Loucy (cell line): ENCODE measurements at regions not wholly inside any gene's neighbourhood (a gene's known extent, or its start where the extent isn't known, plus 50 kb on each side); places are given as distances from the start of the nearest gene placed in this dataset.

Experiments used
- H2AFZ ChIP-seq: fragments of 200-600 bp; sonication (generic); 2 replicates; pipeline ENCODE4 v1.6.0; 2016; ENCODE audit warnings: antibody characterized with exemption, mild to moderate bottlenecking, low read length, moderate library complexity
- H3F3A ChIP-seq: fragments of 200-600 bp; 2 replicates; pipeline ENCODE4 v1.6.0; 2016; ENCODE audit warnings: antibody characterized with exemption, low read depth, mild to moderate bottlenecking
- H3K27me3 ChIP-seq: fragments of 200-600 bp; sonication (generic); 2 replicates; pipeline ENCODE4 v1.6.1; 2014; ENCODE audit warnings: low read length, mild to moderate bottlenecking; ENCODE audit not compliant: insufficient read depth, poor library complexity, severe bottlenecking
- H3K36me3 ChIP-seq: fragments of 200-600 bp; sonication (generic); 2 replicates; pipeline ENCODE4 v1.6.1; 2016; ENCODE audit warnings: low read length; ENCODE audit not compliant: insufficient read depth
- H3K4me1 ChIP-seq: fragments of 200-600 bp; sonication (generic); 2 replicates; pipeline ENCODE4 v1.5.1; 2014; ENCODE audit warnings: low read length, mild to moderate bottlenecking; ENCODE audit not compliant: insufficient read depth, poor library complexity, severe bottlenecking
- H3K4me2 ChIP-seq: fragments of 200-600 bp; sonication (generic); 2 replicates; pipeline ENCODE4 v1.6.0; 2014; ENCODE audit warnings: antibody characterized with exemption, low read length, low read depth, mild to moderate bottlenecking; ENCODE audit not compliant: poor library complexity, severe bottlenecking
- H3K4me3 ChIP-seq: fragments of 200-600 bp; sonication (generic); 2 replicates; pipeline ENCODE4 v1.5.1; 2014; ENCODE audit warnings: low read length, mild to moderate bottlenecking, mixed read lengths; ENCODE audit not compliant: poor library complexity, severe bottlenecking
- H3K79me2 ChIP-seq: fragments of 200-600 bp; sonication (generic); 2 replicates; pipeline ENCODE4 v1.6.1; 2014; ENCODE audit warnings: low read length; ENCODE audit not compliant: insufficient read depth
- H3K9ac ChIP-seq: fragments of 200-600 bp; sonication (generic); 2 replicates; pipeline ENCODE4 v1.6.0; 2014; ENCODE audit warnings: mild to moderate bottlenecking, low read depth, low read length, moderate library complexity; ENCODE audit not compliant: poor library complexity, severe bottlenecking
- H3K9me2 ChIP-seq: fragments of 200-600 bp; sonication (generic); replicated peaks from 2 replicates; pipeline ENCODE4 v1.6.1; 2016; ENCODE audit warnings: low read depth, low read length, mixed read lengths
- H3K9me3 ChIP-seq: fragments of 200-600 bp; sonication (generic); 2 replicates; pipeline ENCODE4 v1.6.1; 2014; ENCODE audit warnings: mild to moderate bottlenecking, antibody characterized with exemption, low read length, low read depth; ENCODE audit not compliant: insufficient read depth
- H4K20me1 ChIP-seq: fragments of 200-600 bp; sonication (generic); 2 replicates; pipeline ENCODE4 v1.6.0; 2014; ENCODE audit warnings: antibody characterized with exemption, low read length, mild to moderate bottlenecking; ENCODE audit not compliant: insufficient read depth, poor library complexity, severe bottlenecking
- EZH2phosphoT487 ChIP-seq: fragments of 200-600 bp; IDR thresholded peaks from 2 replicates; pipeline ENCODE4 v1.6.1; 2018; ENCODE audit warnings: antibody characterized with exemption, mild to moderate bottlenecking, moderate library complexity, borderline replicate concordance
- TF ChIP-seq, protein P1 (sequence below): fragments of 200-600 bp; sonication (generic); conservative IDR thresholded peaks from 2 replicates; pipeline ENCODE4 v1.5.1; 2014; ENCODE audit warnings: mild to moderate bottlenecking, antibody characterized with exemption, low read length

GRCh38 chrX:39451046-39451445 is 646.7 kb downstream of the BCOR start:
- H3K27me3 ChIP-seq = no peaks in the 10 kb centered on the region
- H3K4me1 ChIP-seq = peaks cover 3% of the 10 kb centered on the region
- no peak overlapping the region for H3K4me2 ChIP-seq
- H3K9ac ChIP-seq = no peak overlapping the region
- no peak overlapping the region for H2AFZ ChIP-seq
- no peaks in the 10 kb centered on the region for H3F3A ChIP-seq
- H3K9me2 ChIP-seq = no peaks in the 10 kb centered on the region
- H3K4me3 ChIP-seq = no peak overlapping the region
- H3K9me3 ChIP-seq = no peaks in the 10 kb centered on the region
- no peak for TF ChIP-seq EZH2phosphoT487
- TF ChIP-seq, protein P1, sequence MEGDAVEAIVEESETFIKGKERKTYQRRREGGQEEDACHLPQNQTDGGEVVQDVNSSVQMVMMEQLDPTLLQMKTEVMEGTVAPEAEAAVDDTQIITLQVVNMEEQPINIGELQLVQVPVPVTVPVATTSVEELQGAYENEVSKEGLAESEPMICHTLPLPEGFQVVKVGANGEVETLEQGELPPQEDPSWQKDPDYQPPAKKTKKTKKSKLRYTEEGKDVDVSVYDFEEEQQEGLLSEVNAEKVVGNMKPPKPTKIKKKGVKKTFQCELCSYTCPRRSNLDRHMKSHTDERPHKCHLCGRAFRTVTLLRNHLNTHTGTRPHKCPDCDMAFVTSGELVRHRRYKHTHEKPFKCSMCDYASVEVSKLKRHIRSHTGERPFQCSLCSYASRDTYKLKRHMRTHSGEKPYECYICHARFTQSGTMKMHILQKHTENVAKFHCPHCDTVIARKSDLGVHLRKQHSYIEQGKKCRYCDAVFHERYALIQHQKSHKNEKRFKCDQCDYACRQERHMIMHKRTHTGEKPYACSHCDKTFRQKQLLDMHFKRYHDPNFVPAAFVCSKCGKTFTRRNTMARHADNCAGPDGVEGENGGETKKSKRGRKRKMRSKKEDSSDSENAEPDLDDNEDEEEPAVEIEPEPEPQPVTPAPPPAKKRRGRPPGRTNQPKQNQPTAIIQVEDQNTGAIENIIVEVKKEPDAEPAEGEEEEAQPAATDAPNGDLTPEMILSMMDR = no peak
- no peaks in the 10 kb centered on the region for H3K79me2 ChIP-seq
- no peaks in the 10 kb centered on the region for H3K36me3 ChIP-seq
- H4K20me1 ChIP-seq = no peaks in the 10 kb centered on the region

GRCh38 chrX:39452401-39452800 is 645.4 kb downstream of the BCOR start:
- no peaks in the 10 kb centered on the region for H3K9me2 ChIP-seq
- H4K20me1 ChIP-seq = no peaks in the 10 kb centered on the region
- TF ChIP-seq, protein P1 = no peak
- no peak for TF ChIP-seq EZH2phosphoT487
- no peak overlapping the region for H3K9ac ChIP-seq
- no peaks in the 10 kb centered on the region for H3K27me3 ChIP-seq
- no peak overlapping the region for H3K4me2 ChIP-seq
- H3K4me1 ChIP-seq = peaks cover 3% of the 10 kb centered on the region
- H3K36me3 ChIP-seq = no peaks in the 10 kb centered on the region
- no peaks in the 10 kb centered on the region for H3K79me2 ChIP-seq
- H3F3A ChIP-seq = no peaks in the 10 kb centered on the region
- no peak overlapping the region for H3K4me3 ChIP-seq
- no peak overlapping the region for H2AFZ ChIP-seq
- H3K9me3 ChIP-seq = no peaks in the 10 kb centered on the region

DNA sequence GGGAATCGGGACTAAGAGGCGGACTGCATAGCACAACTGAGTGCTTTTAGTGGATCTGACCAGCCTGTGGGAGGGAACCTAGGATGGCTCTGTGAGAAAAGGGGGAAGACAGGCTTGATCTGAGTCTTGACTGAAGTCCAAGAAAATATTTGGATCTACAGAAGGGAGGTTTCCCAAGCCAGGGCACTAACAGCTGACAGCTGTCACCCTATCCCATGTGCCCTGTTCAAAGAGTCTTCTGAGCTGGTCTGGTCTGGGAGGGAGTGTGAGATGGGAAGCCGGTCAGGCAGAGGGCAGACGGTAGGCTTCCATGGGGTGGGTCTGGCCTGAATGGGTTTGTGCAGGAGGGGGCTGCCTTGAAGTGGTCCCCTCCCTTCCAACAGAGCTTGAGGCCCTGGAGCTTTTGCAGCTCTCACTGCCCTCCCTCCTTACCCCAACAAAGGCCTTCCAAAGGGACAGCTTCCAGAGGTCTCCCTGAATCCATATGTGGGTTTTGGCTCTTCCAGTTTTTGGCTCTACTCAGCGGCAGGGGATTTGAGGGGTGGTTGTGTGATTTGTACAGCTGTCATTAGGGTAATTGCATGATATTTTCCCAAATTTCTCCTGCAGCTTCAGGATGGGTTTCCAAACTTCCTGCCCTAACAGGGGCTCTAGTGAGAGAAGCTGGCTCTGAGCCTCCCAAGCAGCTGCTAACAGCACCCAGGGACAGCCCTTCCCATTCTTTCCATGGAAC is 643.7 kb downstream of the BCOR start:
- Histone ChIP-seq H2AFZ (no peak overlapping the region), H3F3A (no peaks in the 10 kb centered on the region), H3K79me2 (no peaks in the 10 kb centered on the region), H3K9ac (no peak overlapping the region), H4K20me1 (no peaks in the 10 kb centered on the region), H3K4me1 (peaks cover 3% of the 10 kb centered on the region), H3K27me3 (no peaks in the 10 kb centered on the region), H3K9me3 (no peaks in the 10 kb centered on the region), H3K9me2 (no peaks in the 10 kb centered on the region), H3K4me3 (no peak overlapping the region), H3K4me2 (no peak overlapping the region), H3K36me3 (no peaks in the 10 kb centered on the region)
- TF ChIP-seq EZH2phosphoT487 = no peak
- TF ChIP-seq, protein P1 = no peak
